Kidney epithelial cell (primary cell): ENCODE measurements at regions not wholly inside any gene's neighbourhood (a gene's known extent, or its start where the extent isn't known, plus 50 kb on each side); places are given as distances from the start of the nearest gene placed in this dataset.
"Not testable (repeated sequence)": the region's sequence is repeated elsewhere in the genome, so short reads cannot be mapped to it uniquely, and the experiment has no call there.

ENCODE experiments used
- DNase-seq: peaks from one replicate; pipeline ENCODE4 v3.0.0-alpha.2; 2010; ENCODE audit warnings: low read depth
- H3K27me3 ChIP-seq: 2 replicates; pipeline ENCODE4 v1.6.0; 2011; ENCODE audit warnings: low read length; ENCODE audit not compliant: control insufficient read depth, insufficient read depth
- H3K36me3 ChIP-seq: 2 replicates; pipeline ENCODE4 v1.5.1; 2011; ENCODE audit warnings: low read length; ENCODE audit not compliant: control insufficient read depth, insufficient read depth
- H3K4me3 ChIP-seq: 2 replicates; pipeline ENCODE4 v1.5.1; 2011; ENCODE audit warnings: low read depth, mild to moderate bottlenecking, control low read depth, low read length
- TF ChIP-seq, protein P1 (sequence below): IDR thresholded peaks from 2 replicates; pipeline ENCODE4 v1.5.1; 2011; ENCODE audit warnings: mild to moderate bottlenecking, moderate library complexity, low read length, control low read depth, inconsistent platforms; ENCODE audit not compliant: insufficient read depth, poor library complexity, severe bottlenecking

DNA sequence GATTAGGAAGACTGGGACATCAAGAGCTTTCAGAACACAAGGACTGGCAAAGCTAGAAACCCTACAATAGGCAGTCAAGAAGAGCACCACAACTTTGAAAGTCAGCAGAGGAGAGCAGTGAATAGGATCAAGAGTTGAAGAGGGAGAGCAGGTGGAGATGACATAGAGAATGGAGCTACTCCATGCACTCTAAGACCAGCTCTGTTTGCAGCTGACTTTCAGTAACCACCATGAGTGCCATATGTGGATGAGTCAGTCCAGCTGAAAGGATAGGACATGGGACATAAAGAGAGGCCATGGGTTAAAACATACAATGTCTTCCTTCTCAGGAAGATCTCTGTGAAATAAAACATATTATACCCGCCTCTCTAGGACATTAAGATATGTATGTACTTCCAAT lies 289.1 kb upstream of the KLF4 start:
- TF ChIP-seq, protein P1, sequence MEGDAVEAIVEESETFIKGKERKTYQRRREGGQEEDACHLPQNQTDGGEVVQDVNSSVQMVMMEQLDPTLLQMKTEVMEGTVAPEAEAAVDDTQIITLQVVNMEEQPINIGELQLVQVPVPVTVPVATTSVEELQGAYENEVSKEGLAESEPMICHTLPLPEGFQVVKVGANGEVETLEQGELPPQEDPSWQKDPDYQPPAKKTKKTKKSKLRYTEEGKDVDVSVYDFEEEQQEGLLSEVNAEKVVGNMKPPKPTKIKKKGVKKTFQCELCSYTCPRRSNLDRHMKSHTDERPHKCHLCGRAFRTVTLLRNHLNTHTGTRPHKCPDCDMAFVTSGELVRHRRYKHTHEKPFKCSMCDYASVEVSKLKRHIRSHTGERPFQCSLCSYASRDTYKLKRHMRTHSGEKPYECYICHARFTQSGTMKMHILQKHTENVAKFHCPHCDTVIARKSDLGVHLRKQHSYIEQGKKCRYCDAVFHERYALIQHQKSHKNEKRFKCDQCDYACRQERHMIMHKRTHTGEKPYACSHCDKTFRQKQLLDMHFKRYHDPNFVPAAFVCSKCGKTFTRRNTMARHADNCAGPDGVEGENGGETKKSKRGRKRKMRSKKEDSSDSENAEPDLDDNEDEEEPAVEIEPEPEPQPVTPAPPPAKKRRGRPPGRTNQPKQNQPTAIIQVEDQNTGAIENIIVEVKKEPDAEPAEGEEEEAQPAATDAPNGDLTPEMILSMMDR = no peak
- Histone ChIP-seq H3K27me3 (no peaks in the 10 kb centered on the region), H3K36me3 (no peaks in the 10 kb centered on the region), H3K4me3 (no peak overlapping the region)
- DNase-seq = no peak

DNA sequence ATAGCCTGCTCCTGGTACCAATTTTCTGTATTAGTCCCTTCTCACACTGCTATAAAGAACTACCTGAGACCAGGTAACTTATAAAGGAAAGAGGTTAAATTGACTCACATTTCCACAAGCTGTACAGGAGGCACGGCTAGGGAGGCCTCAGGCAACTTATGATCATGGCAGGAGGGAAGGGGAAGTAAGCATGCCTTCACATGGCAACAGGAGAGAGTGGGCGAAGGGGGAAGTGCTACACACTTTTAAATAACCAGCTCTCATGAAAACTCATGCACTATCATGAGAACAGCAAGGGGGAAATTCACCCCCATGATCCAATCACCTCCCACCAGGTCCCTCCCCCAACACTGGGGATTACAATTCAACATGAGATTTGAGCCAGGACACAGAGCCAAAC lies 284.5 kb upstream of the KLF4 start:
- DNase-seq = not testable (repeated sequence)

GRCh38 chr9:107772988-107773387 lies 283.4 kb upstream of the KLF4 start:
- TF ChIP-seq, protein P1 = no peak
- no peak overlapping the region for H3K4me3 ChIP-seq
- DNase-seq = no peak
- no peaks in the 10 kb centered on the region for H3K36me3 ChIP-seq
- no peaks in the 10 kb centered on the region for H3K27me3 ChIP-seq

More for the DNA sequence above, 284.5 kb upstream of the KLF4 start:
- H3K4me3 ChIP-seq, H3K36me3 ChIP-seq, H3K27me3 ChIP-seq: not testable (repeated sequence)

- TF ChIP-seq, protein P1 = no peak
- DNase-seq = no peak
Observed at GRCh38 chr9:107770716-107771115, 281.1 kb upstream of the KLF4 start.

GRCh38 chr9:107768224-107768623 lies 278.7 kb upstream of the KLF4 start:
- no peaks in the 10 kb centered on the region for H3K36me3 ChIP-seq
- no peak for DNase-seq
- no peaks in the 10 kb centered on the region for H3K27me3 ChIP-seq
- H3K4me3 ChIP-seq = no peak overlapping the region
- TF ChIP-seq, protein P1 = no peak

More at GRCh38 chr9:107770716-107771115, 281.1 kb upstream of the KLF4 start:
- H3K27me3 ChIP-seq = no peaks in the 10 kb centered on the region
- no peak overlapping the region for H3K4me3 ChIP-seq
- H3K36me3 ChIP-seq = no peaks in the 10 kb centered on the region

DNA sequence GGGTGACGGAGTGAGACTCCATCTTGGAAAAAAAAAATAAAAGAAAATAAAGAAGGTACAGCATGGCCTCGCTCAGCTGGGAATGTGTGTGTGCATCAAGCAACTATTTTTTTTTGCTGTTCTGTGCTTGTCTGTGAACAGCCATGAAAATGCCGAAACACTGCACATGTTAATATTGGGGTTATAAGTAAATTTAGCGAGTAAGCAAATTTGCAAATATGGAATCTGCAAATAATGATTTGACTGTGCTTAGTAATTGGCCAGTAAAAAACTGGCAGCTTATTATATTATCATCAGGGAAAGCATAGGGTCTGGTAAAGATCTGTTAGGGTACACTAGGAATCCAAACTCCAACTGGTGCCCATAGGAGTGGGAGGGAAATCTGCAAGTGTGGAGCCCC lies 278.1 kb upstream of the KLF4 start:
- Histone ChIP-seq H3K4me3 (no peak overlapping the region), H3K36me3 (no peaks in the 10 kb centered on the region), H3K27me3 (no peaks in the 10 kb centered on the region)
- TF ChIP-seq, protein P1 = no peak
- DNase-seq = no peak

DNA sequence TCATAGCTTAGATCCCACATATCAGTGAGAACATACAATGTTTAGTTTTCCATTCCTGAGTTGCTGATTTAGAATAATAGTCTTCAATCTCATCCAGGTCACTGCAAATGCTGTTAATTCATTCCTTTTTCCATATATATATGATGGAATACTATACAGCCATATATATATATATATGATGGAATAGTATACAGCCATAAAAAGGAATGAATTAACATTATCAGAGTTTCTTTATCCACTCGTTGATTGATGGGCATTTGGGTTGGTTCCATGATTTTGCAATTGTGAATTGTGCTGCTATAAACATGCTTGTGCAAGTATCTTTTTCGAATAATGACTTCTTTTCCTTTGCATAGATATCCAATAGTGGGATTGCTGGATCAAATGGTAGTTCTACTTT lies 273.9 kb upstream of the KLF4 start:
- not testable (repeated sequence) for H3K36me3 ChIP-seq, H3K4me3 ChIP-seq, DNase-seq, H3K27me3 ChIP-seq
